ENCODE measurements at regions not wholly inside any gene's neighbourhood (a gene's known extent, or its start where the extent isn't known, plus 50 kb on each side); places are given as distances from the start of the nearest gene placed in this dataset.

DNA sequence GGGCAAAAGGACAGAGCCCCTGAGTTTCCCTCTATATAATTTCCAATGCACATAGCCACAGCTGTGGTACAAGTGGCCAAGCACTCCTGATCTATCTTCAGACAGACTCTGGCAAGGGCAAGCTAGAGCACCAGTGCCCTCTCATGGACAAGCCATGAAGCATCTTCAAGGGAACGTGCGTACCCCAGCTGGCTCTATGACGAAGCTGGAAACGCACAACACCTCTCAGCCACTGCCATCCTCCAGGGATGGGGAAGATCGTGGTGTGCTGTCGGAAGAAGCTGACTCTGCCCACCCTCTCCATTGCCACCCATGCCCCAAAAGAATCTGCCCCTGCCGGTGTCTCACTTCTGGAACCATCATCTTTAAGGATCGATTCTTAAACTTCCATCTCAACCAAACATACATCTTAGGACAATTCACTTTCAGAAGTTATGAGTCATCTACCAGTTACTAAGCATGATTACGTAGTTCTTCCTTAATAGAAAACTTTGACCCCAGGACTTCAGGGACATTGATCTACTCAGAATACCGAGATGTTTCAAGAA is 482.9 kb downstream of the AGTPBP1 start:
- no peaks in the 10 kb centered on the region for H3K4me1 ChIP-seq (ENCODE audit: insufficient read depth, low read length)
- no peaks in the 10 kb centered on the region for H3K79me2 ChIP-seq (ENCODE audit: insufficient read depth, low read length)
- H3K9me3 ChIP-seq (ENCODE audit: insufficient read depth, low read length, severe bottlenecking): no peaks in the 10 kb centered on the region
- no peak for ATAC-seq (ENCODE audit: insufficient read depth, low read depth)
- H4K20me1 ChIP-seq (ENCODE audit: insufficient read depth, low read length): no peaks in the 10 kb centered on the region
- H3K9ac ChIP-seq (ENCODE audit: low read depth, low read length): no peak overlapping the region
- DNase-seq: peak; percentile 10
- H3K27me3 ChIP-seq (ENCODE audit: insufficient read depth, low read length, poor library complexity): no peaks in the 10 kb centered on the region
- no peak overlapping the region for H2AFZ ChIP-seq (ENCODE audit: low read depth, low read length)
- H3K36me3 ChIP-seq (ENCODE audit: insufficient read depth, low read length): no peaks in the 10 kb centered on the region
- H3K4me3 ChIP-seq (ENCODE audit: low read depth in 1 of 2, low read length in 2 of 2): no peak overlapping the region
- TF ChIP-seq EZH2 (IDR thresholded peaks at IDR 0.05; ENCODE audit: borderline replicate concordance, low read depth, low read length, severe bottlenecking): no peak
- TF ChIP-seq, protein P1, sequence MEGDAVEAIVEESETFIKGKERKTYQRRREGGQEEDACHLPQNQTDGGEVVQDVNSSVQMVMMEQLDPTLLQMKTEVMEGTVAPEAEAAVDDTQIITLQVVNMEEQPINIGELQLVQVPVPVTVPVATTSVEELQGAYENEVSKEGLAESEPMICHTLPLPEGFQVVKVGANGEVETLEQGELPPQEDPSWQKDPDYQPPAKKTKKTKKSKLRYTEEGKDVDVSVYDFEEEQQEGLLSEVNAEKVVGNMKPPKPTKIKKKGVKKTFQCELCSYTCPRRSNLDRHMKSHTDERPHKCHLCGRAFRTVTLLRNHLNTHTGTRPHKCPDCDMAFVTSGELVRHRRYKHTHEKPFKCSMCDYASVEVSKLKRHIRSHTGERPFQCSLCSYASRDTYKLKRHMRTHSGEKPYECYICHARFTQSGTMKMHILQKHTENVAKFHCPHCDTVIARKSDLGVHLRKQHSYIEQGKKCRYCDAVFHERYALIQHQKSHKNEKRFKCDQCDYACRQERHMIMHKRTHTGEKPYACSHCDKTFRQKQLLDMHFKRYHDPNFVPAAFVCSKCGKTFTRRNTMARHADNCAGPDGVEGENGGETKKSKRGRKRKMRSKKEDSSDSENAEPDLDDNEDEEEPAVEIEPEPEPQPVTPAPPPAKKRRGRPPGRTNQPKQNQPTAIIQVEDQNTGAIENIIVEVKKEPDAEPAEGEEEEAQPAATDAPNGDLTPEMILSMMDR (IDR thresholded peaks at IDR 0.05; ENCODE audit: borderline replicate concordance, extremely low read depth, low read length, poor library complexity, severe bottlenecking): peak; percentile 52
- H3K27ac ChIP-seq (ENCODE audit: low read length): no peak overlapping the region
- H3K4me2 ChIP-seq (ENCODE audit: insufficient read depth, low read length): no peak overlapping the region

DNA sequence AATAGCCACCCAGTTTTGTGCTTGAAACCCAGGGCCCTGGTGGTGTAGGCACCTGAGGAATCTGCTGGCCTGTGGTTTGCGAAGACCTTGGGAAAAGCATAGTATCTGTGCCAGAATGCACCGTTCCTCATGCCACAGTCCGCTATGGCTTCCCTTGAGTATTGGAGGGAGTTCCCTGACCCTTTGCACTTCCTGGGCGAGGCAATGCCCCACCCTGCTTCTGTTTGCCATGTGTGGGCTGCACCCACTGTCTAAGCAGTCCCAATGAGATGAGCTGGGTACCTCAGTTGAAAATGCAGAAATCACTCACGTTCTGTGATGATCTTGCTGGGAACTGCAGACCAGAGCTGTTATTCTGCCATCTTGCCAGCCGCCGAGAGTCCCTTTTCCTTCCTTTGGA is 483.5 kb downstream of the AGTPBP1 start:
- ATAC-seq (ENCODE audit: insufficient read depth, low read depth): no peak
- Histone ChIP-seq H3K36me3 (ENCODE audit: insufficient read depth, low read length) (no peaks in the 10 kb centered on the region), H4K20me1 (ENCODE audit: insufficient read depth, low read length) (no peaks in the 10 kb centered on the region), H3K79me2 (ENCODE audit: insufficient read depth, low read length) (no peaks in the 10 kb centered on the region), H3K9me3 (ENCODE audit: insufficient read depth, low read length, severe bottlenecking) (no peaks in the 10 kb centered on the region), H3K27me3 (ENCODE audit: insufficient read depth, low read length, poor library complexity) (no peaks in the 10 kb centered on the region), H3K9ac (ENCODE audit: low read depth, low read length) (no peak overlapping the region), H3K4me3 (ENCODE audit: low read depth in 1 of 2, low read length in 2 of 2) (no peak overlapping the region), H3K4me1 (ENCODE audit: insufficient read depth, low read length) (no peaks in the 10 kb centered on the region), H3K27ac (ENCODE audit: low read length) (no peak overlapping the region), H3K4me2 (ENCODE audit: insufficient read depth, low read length) (no peak overlapping the region), H2AFZ (ENCODE audit: low read depth, low read length) (no peak overlapping the region)
- DNase-seq: no peak
- TF ChIP-seq EZH2 (IDR thresholded peaks at IDR 0.05; ENCODE audit: borderline replicate concordance, low read depth, low read length, severe bottlenecking): no peak
- TF ChIP-seq, protein P1 (IDR thresholded peaks at IDR 0.05; ENCODE audit: borderline replicate concordance, extremely low read depth, low read length, poor library complexity, severe bottlenecking): no peak

DNA sequence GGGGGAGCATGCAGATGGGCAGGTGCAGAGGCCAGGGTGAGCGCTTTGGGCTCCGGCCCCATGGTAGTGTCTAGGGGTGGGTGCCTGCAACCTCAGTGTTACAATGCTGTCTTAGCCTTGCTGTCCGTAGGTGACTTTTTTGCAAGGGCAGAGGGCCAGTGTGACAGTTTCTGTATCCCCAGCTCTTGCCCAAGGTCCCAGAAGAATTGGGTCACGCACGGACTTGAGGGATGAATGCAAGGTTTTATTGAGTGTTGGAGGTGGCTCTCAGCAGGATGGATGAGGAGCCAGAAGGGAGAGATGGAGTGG is 492.5 kb downstream of the AGTPBP1 start:
- Histone ChIP-seq H3K4me1 (ENCODE audit: insufficient read depth, low read length) (no peaks in the 10 kb centered on the region), H3K27me3 (ENCODE audit: insufficient read depth, low read length, poor library complexity) (no peaks in the 10 kb centered on the region), H3K9ac (ENCODE audit: low read depth, low read length) (no peak overlapping the region), H3K27ac (ENCODE audit: low read length) (no peak overlapping the region), H3K36me3 (ENCODE audit: insufficient read depth, low read length) (no peaks in the 10 kb centered on the region), H4K20me1 (ENCODE audit: insufficient read depth, low read length) (no peaks in the 10 kb centered on the region), H3K9me3 (ENCODE audit: insufficient read depth, low read length, severe bottlenecking) (no peaks in the 10 kb centered on the region), H3K79me2 (ENCODE audit: insufficient read depth, low read length) (no peaks in the 10 kb centered on the region), H2AFZ (ENCODE audit: low read depth, low read length) (no peak overlapping the region), H3K4me2 (ENCODE audit: insufficient read depth, low read length) (no peak overlapping the region), H3K4me3 (ENCODE audit: low read depth in 1 of 2, low read length in 2 of 2) (no peak overlapping the region)
- TF ChIP-seq, protein P1 (IDR thresholded peaks at IDR 0.05; ENCODE audit: borderline replicate concordance, extremely low read depth, low read length, poor library complexity, severe bottlenecking): no peak
- TF ChIP-seq EZH2 (IDR thresholded peaks at IDR 0.05; ENCODE audit: borderline replicate concordance, low read depth, low read length, severe bottlenecking): no peak
- ATAC-seq (ENCODE audit: insufficient read depth, low read depth) (no peak), DNase-seq (no peak)

All from DND-41 (cell line).